NCI-H524 (cell line): ENCODE measurements at regions not wholly inside any gene's neighbourhood (a gene's known extent, or its start where the extent isn't known, plus 50 kb on each side); places are given as distances from the start of the nearest gene placed in this dataset.

Experiments used
- DNase-seq, 2 experiments: peaks; one replicate each; lab custom pipeline; 2025; lab: John Stamatoyannopoulos, UW

GRCh38 chr22:27385261-27385998 is 416.1 kb downstream of the MN1 start:
- no peak for DNase-seq

GRCh38 chr22:27386186-27386585 is 415.4 kb downstream of the MN1 start:
- no peak for DNase-seq

- no peak for DNase-seq
These were observed 414.0 kb downstream of the MN1 start for GRCh38 chr22:27387561-27387960.

GRCh38 chr22:27388090-27388600 is 413.4 kb downstream of the MN1 start:
- no peak for DNase-seq

- DNase-seq: no peak
These were observed 411.9 kb downstream of the MN1 start for GRCh38 chr22:27389727-27390075.

GRCh38 chr22:27391092-27391770 is 410.3 kb downstream of the MN1 start:
- no peak for DNase-seq

GRCh38 chr22:27393371-27393770 is 408.2 kb downstream of the MN1 start:
- no peak for DNase-seq

- no peak for DNase-seq
These were observed 406.7 kb downstream of the MN1 start for GRCh38 chr22:27394806-27395404.

- no peak for DNase-seq
These were observed 404.3 kb downstream of the MN1 start for GRCh38 chr22:27397036-27397953.

GRCh38 chr22:27397954-27398342 is 403.6 kb downstream of the MN1 start:
- DNase-seq: no peak

GRCh38 chr22:27399161-27399560 is 402.4 kb downstream of the MN1 start:
- peak in 1 of 2 experiments; percentile 50 for DNase-seq

GRCh38 chr22:27400811-27401210 is 400.7 kb downstream of the MN1 start:
- no peak for DNase-seq

GRCh38 chr22:27401321-27401720 is 400.2 kb downstream of the MN1 start:
- DNase-seq: no peak

GRCh38 chr22:27404441-27404840 is 397.1 kb downstream of the MN1 start:
- no peak for DNase-seq

GRCh38 chr22:27405672-27406388 is 395.7 kb downstream of the MN1 start:
- DNase-seq: peak; percentile 23 to 56

GRCh38 chr22:27406389-27406861 is 395.1 kb downstream of the MN1 start:
- DNase-seq: no peak

GRCh38 chr22:27407369-27407985 is 394.1 kb downstream of the MN1 start:
- no peak for DNase-seq

GRCh38 chr22:27408068-27408467 is 393.5 kb downstream of the MN1 start:
- DNase-seq: no peak

- DNase-seq: no peak
These were observed 392.3 kb downstream of the MN1 start for GRCh38 chr22:27409299-27409698.

GRCh38 chr22:27412866-27413445 is 388.6 kb downstream of the MN1 start:
- no peak for DNase-seq
